Mesothelial cell of epicardium (in vitro differentiated cells): ENCODE measurements at regions not wholly inside any gene's neighbourhood (a gene's known extent, or its start where the extent isn't known, plus 50 kb on each side); places are given as distances from the start of the nearest gene placed in this dataset.

Experiments
- DNase-seq, 2 experiments: peaks; one replicate each; pipeline ENCODE4 v3.0.0; 2021; ENCODE audit warnings: low spot score in 2 of 2; ENCODE audit not compliant: unreplicated experiment in 2 of 2
- H3K27ac Mint-ChIP-seq: 2 replicates; pipeline ENCODE4 v1.8.0; 2021; ENCODE audit warnings: mixed read lengths
- H3K27me3 Mint-ChIP-seq: 2 replicates; pipeline ENCODE4 v1.8.0; 2021; ENCODE audit warnings: low read depth, mixed read lengths
- H3K36me3 Mint-ChIP-seq: 2 replicates; pipeline ENCODE4 v1.8.0; 2021; ENCODE audit warnings: mixed read lengths
- H3K4me1 Mint-ChIP-seq: 2 replicates; pipeline ENCODE4 v1.8.0; 2021; ENCODE audit warnings: mixed read lengths
- H3K4me3 Mint-ChIP-seq: 2 replicates; pipeline ENCODE4 v1.8.0; 2021; ENCODE audit warnings: mild to moderate bottlenecking, moderate library complexity, mixed read lengths
- H3K9me3 Mint-ChIP-seq: 2 replicates; pipeline ENCODE4 v1.8.0; 2021; ENCODE audit warnings: mixed read lengths
- TF ChIP-seq, protein P1 (sequence below): fragments of 200-600 bp; sonication (generic); IDR thresholded peaks from one replicate; pipeline ENCODE4 v1.5.0; 2021; ENCODE audit warnings: antibody characterized with exemption; ENCODE audit not compliant: unreplicated experiment

DNA sequence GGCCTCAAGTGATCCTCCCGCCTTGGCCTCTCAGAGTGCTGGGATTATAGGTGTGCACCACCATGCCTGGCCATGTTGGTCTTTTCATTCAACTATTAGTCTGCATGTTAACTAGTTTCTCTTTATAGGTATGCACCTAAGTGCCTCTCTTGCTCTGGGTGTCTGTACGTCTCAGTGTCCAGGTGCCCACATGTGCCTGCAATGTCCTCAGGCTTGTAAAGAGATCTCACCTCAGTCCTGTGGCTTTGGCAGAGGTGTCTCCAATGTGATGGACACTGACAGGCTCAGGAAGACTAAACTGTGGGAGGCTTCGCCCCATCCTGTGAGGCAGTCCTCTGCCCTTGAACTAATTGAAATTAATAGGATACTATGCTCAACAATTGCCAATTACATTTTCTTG lies 526.3 kb downstream of the PTPRU start:
- peaks cover 66% of the 10 kb centered on the region for H3K27me3 Mint-ChIP-seq
- DNase-seq = no peak
- TF ChIP-seq, protein P1, sequence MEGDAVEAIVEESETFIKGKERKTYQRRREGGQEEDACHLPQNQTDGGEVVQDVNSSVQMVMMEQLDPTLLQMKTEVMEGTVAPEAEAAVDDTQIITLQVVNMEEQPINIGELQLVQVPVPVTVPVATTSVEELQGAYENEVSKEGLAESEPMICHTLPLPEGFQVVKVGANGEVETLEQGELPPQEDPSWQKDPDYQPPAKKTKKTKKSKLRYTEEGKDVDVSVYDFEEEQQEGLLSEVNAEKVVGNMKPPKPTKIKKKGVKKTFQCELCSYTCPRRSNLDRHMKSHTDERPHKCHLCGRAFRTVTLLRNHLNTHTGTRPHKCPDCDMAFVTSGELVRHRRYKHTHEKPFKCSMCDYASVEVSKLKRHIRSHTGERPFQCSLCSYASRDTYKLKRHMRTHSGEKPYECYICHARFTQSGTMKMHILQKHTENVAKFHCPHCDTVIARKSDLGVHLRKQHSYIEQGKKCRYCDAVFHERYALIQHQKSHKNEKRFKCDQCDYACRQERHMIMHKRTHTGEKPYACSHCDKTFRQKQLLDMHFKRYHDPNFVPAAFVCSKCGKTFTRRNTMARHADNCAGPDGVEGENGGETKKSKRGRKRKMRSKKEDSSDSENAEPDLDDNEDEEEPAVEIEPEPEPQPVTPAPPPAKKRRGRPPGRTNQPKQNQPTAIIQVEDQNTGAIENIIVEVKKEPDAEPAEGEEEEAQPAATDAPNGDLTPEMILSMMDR = no peak
- no peak overlapping the region for H3K4me3 Mint-ChIP-seq
- H3K27ac Mint-ChIP-seq = no peak overlapping the region
- no peaks in the 10 kb centered on the region for H3K36me3 Mint-ChIP-seq
- no peaks in the 10 kb centered on the region for H3K9me3 Mint-ChIP-seq
- no peaks in the 10 kb centered on the region for H3K4me1 Mint-ChIP-seq

DNA sequence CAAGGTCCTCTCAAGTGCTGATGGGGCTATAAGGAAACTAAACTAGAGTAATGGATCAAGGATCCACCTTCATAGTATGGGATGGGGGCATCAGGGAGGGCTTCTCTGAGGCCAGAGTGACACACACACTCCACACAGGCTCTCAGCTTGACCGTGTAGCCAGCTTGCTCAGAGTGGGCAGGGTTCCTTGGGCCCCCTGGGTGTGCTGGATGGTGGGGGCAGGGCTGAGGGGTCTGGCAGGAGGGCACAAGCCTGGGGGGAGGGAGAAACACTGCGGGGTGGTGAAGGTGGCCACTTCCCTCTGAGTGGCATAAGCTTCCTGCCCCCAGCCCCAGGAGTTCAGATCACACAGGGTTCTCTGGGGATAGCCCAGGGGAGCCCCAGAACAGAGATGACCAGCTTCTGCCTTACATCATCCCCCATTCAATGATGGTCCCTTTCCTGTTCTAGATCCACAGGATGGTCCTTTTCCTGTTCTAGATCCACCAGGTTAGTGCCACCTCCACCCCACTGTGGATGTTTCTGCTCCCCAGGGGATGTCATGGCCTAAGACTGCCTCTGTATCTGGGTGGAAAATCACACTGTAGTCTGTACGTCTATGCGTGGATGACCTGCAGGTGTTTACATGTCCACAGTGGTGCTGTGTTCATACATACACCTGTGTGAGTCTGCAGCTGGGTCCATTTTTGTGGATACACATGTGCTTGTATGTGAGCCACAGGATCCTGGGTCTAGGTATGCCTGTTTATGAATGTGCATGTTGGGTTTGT lies 525.0 kb downstream of the PTPRU start:
- H3K4me3 Mint-ChIP-seq = no peak overlapping the region
- no peaks in the 10 kb centered on the region for H3K4me1 Mint-ChIP-seq
- no peak overlapping the region for H3K27ac Mint-ChIP-seq
- no peaks in the 10 kb centered on the region for H3K36me3 Mint-ChIP-seq
- TF ChIP-seq, protein P1 = no peak
- peak in 1 of 2 experiments; percentile 19 for DNase-seq
- no peaks in the 10 kb centered on the region for H3K9me3 Mint-ChIP-seq
- peaks cover 63% of the 10 kb centered on the region for H3K27me3 Mint-ChIP-seq

DNA sequence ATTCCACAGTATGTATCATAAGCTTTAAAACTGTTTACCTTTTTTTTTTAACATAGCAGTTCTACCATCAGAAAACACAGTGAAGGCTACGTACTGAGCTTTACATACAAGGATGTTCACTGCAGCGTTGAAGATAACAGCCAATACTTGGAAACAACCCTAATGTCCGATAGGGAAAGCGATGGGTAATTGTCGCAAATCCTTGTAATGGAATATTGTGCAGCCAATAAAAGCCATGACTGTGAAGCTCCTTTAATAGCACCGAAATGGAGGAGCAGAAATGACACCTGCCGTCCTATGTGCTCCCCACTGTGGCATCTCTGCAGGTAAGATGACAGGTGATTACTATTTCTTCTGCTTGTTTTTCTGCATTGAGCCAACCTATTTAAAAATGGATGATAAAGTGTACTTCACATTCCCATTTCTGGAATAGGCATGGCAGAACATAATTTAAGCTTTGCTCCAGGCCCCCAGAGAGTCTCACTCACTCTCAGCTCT lies 523.8 kb downstream of the PTPRU start:
- Mint-ChIP-seq H3K27ac (no peak overlapping the region), H3K36me3 (no peaks in the 10 kb centered on the region), H3K9me3 (no peaks in the 10 kb centered on the region), H3K4me3 (no peak overlapping the region), H3K27me3 (peaks cover 62% of the 10 kb centered on the region), H3K4me1 (no peaks in the 10 kb centered on the region)
- no peak for DNase-seq
- TF ChIP-seq, protein P1 = no peak

DNA sequence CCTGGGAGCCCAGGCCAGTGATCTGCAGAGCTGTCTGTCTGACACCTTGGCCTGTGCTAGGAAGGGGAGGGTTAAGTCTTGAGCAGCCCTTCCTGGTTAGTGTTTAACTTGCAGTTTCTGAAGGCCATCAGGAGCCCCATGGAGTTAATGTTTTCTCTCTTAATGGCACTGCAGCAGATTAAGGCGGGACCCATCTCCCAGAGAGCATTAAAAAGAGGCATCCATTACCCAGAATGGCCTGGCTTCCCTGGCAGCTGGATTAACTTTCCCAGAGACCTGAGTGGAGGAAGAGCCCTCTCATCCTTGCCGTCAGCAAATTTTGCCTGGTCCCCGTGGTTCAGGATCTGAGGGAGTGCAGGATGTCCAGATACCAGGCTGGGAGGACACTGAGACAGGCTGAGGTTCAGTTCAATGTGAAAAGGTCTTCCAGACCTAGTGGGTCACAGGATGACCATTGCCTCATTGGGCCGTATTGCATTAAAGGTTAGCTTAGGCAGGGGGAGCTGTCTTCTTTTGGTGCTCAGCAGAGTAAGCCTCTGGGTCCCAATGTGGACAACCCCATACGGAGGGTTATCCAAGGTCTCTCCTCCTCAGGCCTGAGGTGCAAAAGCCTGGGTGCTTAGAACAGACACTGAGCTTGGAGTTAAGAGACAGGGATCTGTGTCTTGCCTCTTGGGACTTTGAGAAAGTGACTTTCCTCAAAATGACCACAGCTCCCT lies 522.6 kb downstream of the PTPRU start:
- Mint-ChIP-seq H3K4me1 (no peaks in the 10 kb centered on the region), H3K4me3 (no peak overlapping the region), H3K27ac (no peak overlapping the region), H3K9me3 (no peaks in the 10 kb centered on the region), H3K36me3 (no peaks in the 10 kb centered on the region), H3K27me3 (peaks cover 54% of the 10 kb centered on the region)
- no peak for DNase-seq
- TF ChIP-seq, protein P1 = no peak

DNA sequence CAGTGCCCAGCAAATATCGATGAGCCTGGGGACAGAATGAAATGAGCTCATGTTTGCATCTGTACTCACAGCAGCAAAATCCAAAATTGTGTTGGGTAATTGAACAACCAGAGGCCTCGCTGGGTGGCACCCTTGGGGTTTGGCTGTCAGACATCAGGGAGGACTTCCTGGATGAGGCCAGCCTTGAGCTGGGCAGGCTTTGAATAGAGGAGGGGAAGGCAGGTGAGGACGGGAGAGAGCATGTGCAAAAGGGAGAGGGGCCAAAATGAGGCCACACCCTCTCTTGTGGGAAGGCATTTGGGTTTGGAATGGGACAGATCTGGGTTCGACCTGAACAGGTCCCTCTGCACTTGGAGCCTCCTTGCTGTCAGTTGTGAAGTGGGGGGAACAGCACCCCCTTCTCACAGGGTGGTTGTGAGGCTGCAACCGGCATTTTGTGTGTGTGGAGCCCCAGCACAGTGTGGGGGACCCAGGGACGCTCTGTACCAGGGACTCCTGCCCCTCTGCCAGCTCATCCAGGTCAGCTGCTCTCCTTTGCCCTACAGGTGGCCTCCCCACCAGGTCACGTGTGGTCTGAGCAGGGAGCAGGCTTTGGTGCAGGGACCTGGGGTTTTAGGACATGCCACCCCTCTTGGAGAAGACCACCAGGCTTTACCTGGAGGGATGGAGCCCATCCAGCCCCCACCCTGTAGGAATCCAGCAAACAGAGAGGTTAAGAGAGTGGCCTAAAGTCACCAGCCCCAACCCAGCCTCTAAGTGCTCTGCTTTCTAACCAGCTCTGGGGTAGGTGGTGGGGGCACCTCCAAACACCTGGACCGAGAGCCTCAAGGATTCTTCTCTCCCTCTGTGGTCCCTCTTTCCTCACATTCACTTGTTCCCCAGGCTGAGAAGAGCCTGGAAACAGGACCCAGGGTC lies 521.8 kb downstream of the PTPRU start:
- peaks cover 51% of the 10 kb centered on the region for H3K27me3 Mint-ChIP-seq
- H3K27ac Mint-ChIP-seq = no peak overlapping the region
- no peaks in the 10 kb centered on the region for H3K9me3 Mint-ChIP-seq
- no peaks in the 10 kb centered on the region for H3K4me1 Mint-ChIP-seq
- TF ChIP-seq, protein P1 = no peak
- no peak for DNase-seq
- H3K36me3 Mint-ChIP-seq = no peaks in the 10 kb centered on the region
- H3K4me3 Mint-ChIP-seq = no peak overlapping the region
